DMS53 (cell line): ENCODE measurements at regions not wholly inside any gene's neighbourhood (a gene's known extent, or its start where the extent isn't known, plus 50 kb on each side); places are given as distances from the start of the nearest gene placed in this dataset.

Source experiments
- DNase-seq: peaks from one replicate; lab custom pipeline; 2025; lab: John Stamatoyannopoulos, UW

DNA sequence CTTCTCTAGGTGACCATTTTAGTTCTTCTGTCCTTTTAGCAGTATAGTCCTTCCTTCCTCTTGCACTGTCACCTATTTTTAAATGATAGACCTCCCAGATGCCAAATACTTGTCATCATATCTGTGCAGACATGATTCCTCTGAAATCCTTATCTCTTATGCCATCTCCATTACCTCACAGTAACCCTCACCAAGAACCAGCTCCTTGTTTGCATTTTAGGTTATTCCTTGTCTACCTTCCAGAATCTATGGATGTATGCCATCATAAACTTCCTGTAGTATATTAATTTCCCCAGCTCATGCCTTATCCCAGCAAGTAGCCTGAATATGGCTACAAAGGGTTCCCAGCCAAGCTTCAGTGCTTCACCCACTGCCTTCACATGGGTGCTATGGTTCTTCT lies 1347.2 kb downstream of the ROBO1 start:
- DNase-seq: no peak

GRCh38 chr3:78421247-78421966 lies 1346.4 kb downstream of the ROBO1 start:
- no peak for DNase-seq

GRCh38 chr3:78424656-78425055 lies 1343.1 kb downstream of the ROBO1 start:
- DNase-seq: no peak

DNA sequence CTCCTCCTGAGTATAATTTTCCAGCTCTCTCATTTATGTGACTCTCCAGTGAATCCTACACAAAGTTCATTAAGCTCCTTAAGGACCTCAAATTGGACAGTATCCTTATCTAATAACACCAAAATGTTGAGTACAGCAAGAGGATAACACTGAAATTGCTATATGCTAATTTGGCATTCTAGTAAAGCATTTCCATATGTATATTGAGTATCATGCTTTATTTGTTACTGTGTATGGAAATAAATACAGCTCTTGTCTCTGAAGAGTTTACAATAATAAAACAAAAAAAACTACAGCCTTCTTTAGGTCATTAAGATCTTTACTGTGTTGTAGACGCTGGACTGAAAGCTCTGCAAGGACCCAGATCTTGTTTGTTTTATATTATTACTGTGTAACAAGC lies 1341.3 kb downstream of the ROBO1 start:
- DNase-seq: peak; percentile 51

- no peak for DNase-seq
Measured at GRCh38 chr3:78427303-78427702, 1340.5 kb downstream of the ROBO1 start.

DNA sequence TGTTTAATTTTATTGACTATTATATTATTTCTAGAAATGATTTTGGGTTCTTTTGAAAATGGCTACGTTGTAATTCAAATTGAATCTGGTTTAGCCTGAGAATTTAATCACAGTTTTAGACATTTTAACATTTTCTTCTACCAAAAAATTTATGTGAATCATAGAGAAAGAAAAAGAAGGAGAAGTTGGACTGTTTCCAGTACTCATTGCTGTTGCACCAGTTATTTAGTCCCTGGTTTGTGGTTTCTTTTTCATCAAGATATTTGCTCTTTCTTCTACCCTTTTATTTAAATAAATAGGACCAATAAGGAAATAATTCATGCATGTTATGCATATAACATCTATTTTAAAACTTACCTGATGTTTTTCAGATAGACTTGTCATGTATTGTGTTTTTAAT lies 1337.1 kb downstream of the ROBO1 start:
- no peak for DNase-seq

GRCh38 chr3:78434801-78435200 lies 1333.0 kb downstream of the ROBO1 start:
- no peak for DNase-seq

- no peak for DNase-seq
Measured at GRCh38 chr3:78455166-78455565, 1312.6 kb downstream of the ROBO1 start.

DNA sequence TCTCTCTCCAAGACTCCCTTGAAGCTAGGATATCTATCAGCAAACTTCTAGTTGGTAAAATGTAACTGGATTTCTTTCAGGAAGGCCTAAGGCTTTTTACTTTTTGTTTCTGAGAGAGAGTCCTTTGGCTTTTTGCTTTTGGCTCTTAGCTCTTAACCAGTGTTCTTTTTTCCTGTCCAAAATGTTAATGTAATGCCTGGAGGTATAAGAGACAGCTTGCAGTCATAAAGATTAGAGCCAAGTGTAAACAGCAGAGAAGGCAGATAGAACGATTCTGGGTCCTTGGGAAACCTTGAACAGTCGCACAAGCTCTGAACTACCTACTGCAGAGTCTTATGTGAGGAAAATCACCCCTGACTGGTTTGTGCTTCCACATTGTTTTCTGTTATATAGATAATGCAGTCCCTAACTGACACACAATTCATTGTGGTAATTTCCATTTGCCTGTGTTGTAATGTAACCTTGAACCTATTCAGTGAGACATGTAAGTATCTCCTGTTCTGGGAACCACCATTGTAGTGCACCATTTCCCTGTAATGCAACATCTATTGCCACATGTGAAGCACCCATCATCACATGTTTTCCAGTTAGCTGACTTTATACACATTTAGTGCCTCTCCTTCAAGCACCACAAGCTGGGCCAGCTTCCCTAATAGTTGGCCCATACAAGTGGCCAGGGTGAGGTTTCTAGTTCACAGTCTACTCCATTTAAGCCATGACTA lies 1311.9 kb downstream of the ROBO1 start:
- DNase-seq: no peak

DNA sequence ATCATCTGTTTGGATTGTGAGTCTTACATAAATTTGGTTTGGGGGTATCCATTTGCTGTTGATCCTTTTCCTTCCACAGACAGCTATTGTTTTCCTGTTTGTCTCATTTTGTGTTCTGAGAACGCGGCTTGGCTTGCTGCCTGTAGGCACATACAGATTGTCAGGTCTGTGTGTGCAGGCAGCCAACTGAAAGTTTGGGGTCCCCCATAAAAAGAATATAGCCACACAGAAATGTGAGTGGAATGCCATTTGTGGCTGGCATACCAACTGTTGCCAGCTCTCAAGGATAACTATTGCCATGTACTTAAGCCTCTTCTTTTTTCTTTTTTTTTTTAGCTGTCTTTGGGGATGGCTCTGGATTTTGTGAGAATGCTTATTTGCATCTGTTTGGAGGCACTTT lies 1308.0 kb downstream of the ROBO1 start:
- DNase-seq: no peak

DNA sequence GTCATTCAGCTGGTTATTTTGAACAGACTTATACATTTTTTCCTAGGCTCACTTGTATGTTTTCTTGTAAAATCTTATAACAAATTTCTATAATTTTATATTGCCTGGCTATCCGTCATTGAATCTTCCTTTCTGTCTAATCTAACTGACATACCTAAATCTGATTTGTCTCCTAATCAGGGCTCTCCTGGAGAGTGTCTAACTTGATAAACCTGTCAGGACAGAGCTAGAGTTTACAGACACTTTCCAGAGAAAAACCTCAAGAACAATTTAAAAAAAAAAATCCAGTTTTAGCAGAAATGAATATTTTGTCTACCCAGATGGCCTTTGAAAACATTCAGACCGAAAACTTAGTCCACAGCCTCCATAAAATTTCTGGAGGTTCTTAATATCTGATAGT lies 1305.8 kb downstream of the ROBO1 start:
- no peak for DNase-seq

DNA sequence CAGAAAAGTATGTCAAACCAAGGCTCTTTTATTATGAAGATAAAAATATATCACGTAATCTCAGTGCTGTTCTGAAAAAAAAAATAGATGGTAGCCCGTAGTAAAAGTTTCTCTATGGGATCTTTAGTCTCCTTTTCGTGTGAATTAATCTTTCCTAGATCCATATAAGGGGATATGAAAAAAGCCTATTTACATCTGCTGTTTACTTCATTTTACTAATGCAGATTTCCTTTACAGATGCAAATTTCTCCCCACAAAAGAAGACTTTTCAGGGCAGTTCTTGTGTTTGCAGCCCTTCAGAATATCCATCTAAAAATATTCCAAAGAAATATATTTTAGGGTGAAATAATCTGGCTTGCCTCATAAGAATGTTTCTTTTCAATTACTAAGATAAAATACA lies 1291.7 kb downstream of the ROBO1 start:
- no peak for DNase-seq

GRCh38 chr3:78481050-78481449 lies 1286.7 kb downstream of the ROBO1 start:
- DNase-seq: no peak

GRCh38 chr3:78483090-78483489 lies 1284.7 kb downstream of the ROBO1 start:
- DNase-seq: peak; percentile 0

DNA sequence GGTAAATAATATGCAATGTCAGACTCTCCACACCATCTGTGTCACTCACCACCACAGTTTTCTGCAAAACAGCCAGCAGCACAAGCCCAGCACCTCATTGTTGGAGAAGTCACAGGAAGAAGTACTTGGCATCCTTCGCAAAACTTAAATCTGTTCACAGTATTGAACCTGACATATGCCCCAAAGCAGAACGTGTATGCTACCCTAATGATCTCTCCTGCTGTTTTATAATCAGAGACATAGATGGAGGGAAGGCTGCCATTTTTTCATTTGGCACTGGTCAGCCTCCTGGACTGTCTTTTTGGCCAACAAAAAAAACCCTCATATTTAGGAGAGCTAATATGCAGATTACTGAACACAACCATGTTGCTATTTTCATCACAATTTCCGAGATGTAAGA lies 1272.9 kb downstream of the ROBO1 start:
- DNase-seq: no peak

DNA sequence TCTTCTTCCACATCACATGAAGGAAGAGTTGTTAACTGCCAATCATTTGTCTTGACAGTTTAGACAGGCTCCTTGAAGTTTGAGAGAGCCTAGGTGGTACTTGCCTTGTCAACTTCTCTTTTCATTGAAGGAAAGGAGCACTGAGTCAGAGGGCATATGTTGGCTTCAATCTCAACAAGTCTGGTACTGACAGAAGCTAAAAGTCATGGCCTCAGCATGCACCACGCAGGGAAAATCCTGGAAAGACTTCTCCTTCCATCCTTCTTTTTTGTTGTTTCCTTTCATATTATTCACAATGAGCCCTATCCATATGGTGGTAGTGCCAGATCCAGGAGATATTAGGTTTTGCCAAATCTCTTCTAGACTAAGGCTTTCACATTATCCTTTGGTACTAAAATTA lies 1272.5 kb downstream of the ROBO1 start:
- DNase-seq: no peak

GRCh38 chr3:78496501-78496900 lies 1271.3 kb downstream of the ROBO1 start:
- DNase-seq: peak; percentile 35

DNA sequence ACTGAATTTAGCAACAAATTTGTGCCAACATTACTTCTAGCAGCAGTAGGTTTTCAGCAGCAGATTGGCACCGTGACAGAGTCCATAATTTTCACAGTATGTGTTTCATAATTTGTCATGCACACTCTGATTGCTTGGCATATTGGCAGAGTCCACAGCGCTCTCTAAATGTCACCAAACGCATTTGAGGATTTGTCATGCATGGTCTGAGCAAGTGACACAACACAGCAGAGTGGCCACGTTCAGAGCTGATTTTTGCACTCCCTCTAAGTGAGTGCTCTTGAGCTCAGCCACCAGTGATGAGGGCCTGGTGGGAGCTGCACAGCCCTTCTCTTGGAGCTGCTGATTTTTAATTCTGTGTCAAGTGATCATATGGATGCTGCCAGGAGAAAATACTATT lies 1270.8 kb downstream of the ROBO1 start:
- peak; percentile 53 for DNase-seq

- DNase-seq: no peak
Measured at GRCh38 chr3:78497767-78498166, 1270.0 kb downstream of the ROBO1 start.

DNA sequence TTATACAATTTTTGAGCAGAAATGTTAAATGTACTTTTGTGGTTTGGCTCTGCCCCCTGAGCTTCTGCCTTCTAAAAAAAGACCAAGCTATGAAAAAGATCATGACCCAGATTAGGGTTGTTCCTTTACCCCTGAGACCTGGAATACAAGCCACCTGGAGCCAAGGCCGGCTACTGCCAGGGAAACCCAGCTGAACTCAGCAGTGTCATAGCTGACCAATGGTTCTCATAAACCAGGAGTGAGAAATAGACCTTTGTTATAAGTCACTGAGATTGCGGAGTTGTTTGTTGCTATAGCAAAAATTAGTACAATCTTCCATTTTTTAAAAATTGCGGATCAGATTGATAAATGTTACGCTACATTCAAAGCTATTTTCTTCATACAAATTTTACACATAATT lies 1261.7 kb downstream of the ROBO1 start:
- DNase-seq: no peak

GRCh38 chr3:78506581-78507195 lies 1261.1 kb downstream of the ROBO1 start:
- peak; percentile 52 for DNase-seq

DNA sequence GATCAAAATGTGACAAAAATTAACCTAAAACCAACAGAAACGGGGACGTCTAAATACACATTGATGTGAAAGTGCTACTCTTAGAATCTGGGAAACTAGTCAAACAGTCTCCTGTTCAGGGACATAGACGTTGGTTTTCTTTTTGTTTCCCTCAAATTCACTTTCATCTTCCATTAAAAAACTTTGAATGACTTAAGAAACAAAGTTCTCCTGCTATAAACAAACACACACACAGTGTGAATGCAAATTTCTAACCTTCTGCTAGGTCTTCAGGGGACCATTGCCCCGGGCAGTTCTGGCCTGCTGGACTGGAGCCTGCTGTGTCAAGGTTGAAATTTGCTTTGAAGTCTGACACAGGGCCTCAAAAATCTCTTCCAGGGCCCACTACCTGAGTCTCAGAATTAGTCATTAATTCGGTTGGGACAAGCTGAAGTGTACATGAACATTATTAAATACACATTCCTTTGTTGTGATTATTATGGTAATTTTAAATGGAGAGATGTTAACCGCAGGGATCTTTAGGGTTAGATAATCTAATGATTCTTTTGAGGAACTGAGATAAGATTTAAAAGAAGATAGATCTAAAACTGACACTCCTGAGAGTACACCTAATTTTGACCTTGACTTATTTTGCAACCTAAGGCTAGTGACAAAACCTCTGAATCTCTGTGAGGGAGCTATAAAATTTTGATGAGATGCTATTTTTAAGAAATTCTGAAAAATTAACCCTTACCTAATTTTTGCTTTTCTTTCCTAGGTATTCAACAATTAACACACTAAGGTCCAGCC lies 1260.4 kb downstream of the ROBO1 start:
- no peak for DNase-seq

GRCh38 chr3:78511840-78512239 lies 1256.0 kb downstream of the ROBO1 start:
- DNase-seq: no peak
